Fibroblast of pulmonary artery (primary cell): ENCODE measurements at regions not wholly inside any gene's neighbourhood (a gene's known extent, or its start where the extent isn't known, plus 50 kb on each side); places are given as distances from the start of the nearest gene placed in this dataset.

Experiments
- DNase-seq: peaks from one replicate; pipeline ENCODE4 v3.0.0-alpha.2; 2010; ENCODE audit warnings: low read depth
- H3K4me3 ChIP-seq: replicated peaks from 2 replicates; pipeline ENCODE4 v1.5.1; 2011; ENCODE audit warnings: low read depth, mild to moderate bottlenecking, control low read depth, low read length, moderate library complexity
- CTCF ChIP-seq: IDR thresholded peaks from 2 replicates; pipeline ENCODE4 v1.5.1; 2011; ENCODE audit warnings: mild to moderate bottlenecking, control low read depth, low read length, inconsistent platforms; ENCODE audit errors: missing control alignments

- TF ChIP-seq CTCF = no peak
- H3K4me3 ChIP-seq = no peak overlapping the region
- no peak for DNase-seq
Observed at GRCh38 chr4:38242822-38243387, 282.7 kb downstream of the PTTG2 start.

GRCh38 chr4:38243388-38244053 lies 283.3 kb downstream of the PTTG2 start:
- no peak overlapping the region for H3K4me3 ChIP-seq
- no peak for TF ChIP-seq CTCF
- DNase-seq = peak; percentile 10

GRCh38 chr4:38254825-38255224 lies 294.6 kb downstream of the PTTG2 start:
- no peak for DNase-seq
- TF ChIP-seq CTCF = no peak
- no peak overlapping the region for H3K4me3 ChIP-seq

GRCh38 chr4:38255572-38255971 lies 295.4 kb downstream of the PTTG2 start:
- TF ChIP-seq CTCF = no peak
- no peak overlapping the region for H3K4me3 ChIP-seq
- DNase-seq = no peak

GRCh38 chr4:38266616-38267015 lies 306.4 kb downstream of the PTTG2 start:
- no peak for TF ChIP-seq CTCF
- DNase-seq = no peak
- H3K4me3 ChIP-seq = no peak overlapping the region

GRCh38 chr4:38268108-38268820 lies 308.1 kb downstream of the PTTG2 start:
- no peak overlapping the region for H3K4me3 ChIP-seq
- TF ChIP-seq CTCF = no peak
- DNase-seq = no peak
